CD4-positive, alpha-beta T cell treated with Interleukin-17A for 1 hour (primary cell): ENCODE measurements at regions not wholly inside any gene's neighbourhood (a gene's known extent, or its start where the extent isn't known, plus 50 kb on each side); places are given as distances from the start of the nearest gene placed in this dataset.

Experiments
- DNase-seq: peaks from one replicate; pipeline ENCODE4 v3.0.0-alpha.2; 2020

GRCh38 chr1:188240772-188241406, 1412.1 kb downstream of the PLA2G4A start:
- DNase-seq: no peak

- no peak for DNase-seq
These were observed 1412.9 kb downstream of the PLA2G4A start for GRCh38 chr1:188241629-188242028.

- DNase-seq: no peak
These were observed 1414.7 kb downstream of the PLA2G4A start for GRCh38 chr1:188243456-188243855.

- no peak for DNase-seq
These were observed 1415.9 kb downstream of the PLA2G4A start for GRCh38 chr1:188244681-188245080.

GRCh38 chr1:188247255-188247654, 1418.5 kb downstream of the PLA2G4A start:
- DNase-seq: no peak

GRCh38 chr1:188249811-188250210, 1421.1 kb downstream of the PLA2G4A start:
- no peak for DNase-seq

GRCh38 chr1:188251036-188251435, 1422.3 kb downstream of the PLA2G4A start:
- DNase-seq: no peak

- no peak for DNase-seq
These were observed 1433.1 kb downstream of the PLA2G4A start for GRCh38 chr1:188261849-188262248.

GRCh38 chr1:188269956-188270355, 1441.2 kb downstream of the PLA2G4A start:
- DNase-seq: no peak

GRCh38 chr1:188270497-188270896, 1441.7 kb downstream of the PLA2G4A start:
- DNase-seq: no peak

- no peak for DNase-seq
These were observed 1449.0 kb downstream of the PLA2G4A start for GRCh38 chr1:188277771-188278170.

- DNase-seq: no peak
These were observed 1453.2 kb downstream of the PLA2G4A start for GRCh38 chr1:188281921-188282320.

- no peak for DNase-seq
These were observed 1466.4 kb downstream of the PLA2G4A start for GRCh38 chr1:188295157-188295556.

- no peak for DNase-seq
These were observed 1474.0 kb downstream of the PLA2G4A start for GRCh38 chr1:188302746-188303145.

- no peak for DNase-seq
These were observed 1485.9 kb downstream of the PLA2G4A start for GRCh38 chr1:188314557-188315137.

- DNase-seq: no peak
These were observed 1489.1 kb downstream of the PLA2G4A start for GRCh38 chr1:188317894-188318293.

GRCh38 chr1:188325211-188325610, 1496.5 kb downstream of the PLA2G4A start:
- no peak for DNase-seq

GRCh38 chr1:188343914-188344313, 1515.2 kb downstream of the PLA2G4A start:
- DNase-seq: no peak

- no peak for DNase-seq
These were observed 1521.4 kb downstream of the PLA2G4A start for GRCh38 chr1:188350104-188350503.

- DNase-seq: no peak
These were observed 1526.3 kb downstream of the PLA2G4A start for GRCh38 chr1:188355082-188355481.

GRCh38 chr1:188355847-188356246, 1527.1 kb downstream of the PLA2G4A start:
- no peak for DNase-seq

GRCh38 chr1:188359315-188359714, 1530.6 kb downstream of the PLA2G4A start:
- DNase-seq: no peak

GRCh38 chr1:188363943-188364342, 1535.2 kb downstream of the PLA2G4A start:
- DNase-seq: no peak

GRCh38 chr1:188364927-188365449, 1536.2 kb downstream of the PLA2G4A start:
- DNase-seq: no peak

- DNase-seq: no peak
These were observed 1537.1 kb downstream of the PLA2G4A start for GRCh38 chr1:188365874-188366273.
